Lung (tissue), 11 donors: ENCODE measurements at regions not wholly inside any gene's neighbourhood (a gene's known extent, or its start where the extent isn't known, plus 50 kb on each side); places are given as distances from the start of the nearest gene placed in this dataset.

ENCODE experiments used
- ATAC-seq: fragments of 200-7000 bp; cut with Tn5 transposase; one replicate; pipeline ENCODE4 v1.9.1; 2020; ENCODE audit warnings: moderate number of reproducible peaks; ENCODE audit not compliant: insufficient read depth, low FRiP score
- DNase-seq, 3 donors: peaks; one replicate each; pipeline ENCODE4 v3.0.0-alpha.2; 2013 to 2017
- H3K27ac ChIP-seq, 2 donors: one replicate each; pipeline ENCODE4 v1.5.1; 2013; ENCODE audit warnings: mild to moderate bottlenecking in 2 of 2, moderate library complexity in 2 of 2, control low read depth in 1 of 2, inconsistent platforms in 1 of 2, low read depth in 1 of 2, low read length in 1 of 2
- H3K27me3 ChIP-seq, 3 donors: one replicate each; pipeline ENCODE4 v1.5.1; 2013; ENCODE audit warnings: low read length in 2 of 3; ENCODE audit not compliant: control insufficient read depth in 3 of 3, insufficient read depth in 3 of 3
- H3K36me3 ChIP-seq, 4 donors: one replicate each; pipeline ENCODE4 v1.5.1; 2013; ENCODE audit warnings: low read length in 4 of 4, mild to moderate bottlenecking in 1 of 4, moderate library complexity in 1 of 4; ENCODE audit not compliant: control insufficient read depth in 4 of 4, insufficient read depth in 4 of 4
- H3K4me1 ChIP-seq, 5 donors: one replicate each; pipeline ENCODE4 v1.5.1; 2013; ENCODE audit warnings: low read length in 5 of 5, mild to moderate bottlenecking in 2 of 5, moderate library complexity in 1 of 5; ENCODE audit not compliant: control insufficient read depth in 5 of 5, insufficient read depth in 5 of 5
- H3K4me3 ChIP-seq: one replicate; pipeline ENCODE4 v1.5.1; 2013; ENCODE audit warnings: mild to moderate bottlenecking, control low read depth, moderate library complexity
- H3K9ac ChIP-seq, 2 donors: one replicate each; pipeline ENCODE4 v1.5.1; 2013; ENCODE audit warnings: low read length in 2 of 2, control low read depth in 1 of 2; ENCODE audit not compliant: insufficient read depth in 1 of 2
- H3K9me3 ChIP-seq, 4 donors: one replicate each; pipeline ENCODE4 v1.5.1; 2013; ENCODE audit warnings: low read length in 3 of 4, mild to moderate bottlenecking in 1 of 4, moderate library complexity in 1 of 4; ENCODE audit not compliant: control insufficient read depth in 4 of 4, insufficient read depth in 3 of 4
- CTCF ChIP-seq: IDR thresholded peaks from 2 replicates; pipeline ENCODE4 v1.5.1; 2012; ENCODE audit warnings: mild to moderate bottlenecking; ENCODE audit errors: control extremely low read depth, extremely low read depth
- WGBS, 2 donors: extraction: QIAGEN DNeasy Blood & Tissue Kit; methylation state at CpG; one replicate each; pipeline ENCODE4 v1.1.7; 2013; 5-methylcytosine and 5-hydroxymethylcytosine counted together
- donor health status: control.
- donor health status: control.
- donor health status: Bipolar disorder and iron deficiency.
- donor health status: healthy.
- donor health status: DM: yes; HTN: yes; CAD: no.

GRCh38 chr14:40847480-40847879, 759.2 kb upstream of the LRFN5 start:
- TF ChIP-seq CTCF = no peak

GRCh38 chr14:40842816-40843215, 763.9 kb upstream of the LRFN5 start:
- Histone ChIP-seq H3K4me1 (no peaks in the 10 kb centered on the region), H3K9ac (no peak overlapping the region), H3K9me3 (no peaks in the 10 kb centered on the region), H3K27ac (no peak overlapping the region), H3K36me3 (no peaks in the 10 kb centered on the region), H3K27me3 (no peaks in the 10 kb centered on the region), H3K4me3 (no peak overlapping the region)
- DNase-seq (no peak), ATAC-seq (no peak)
- no peak for TF ChIP-seq CTCF

More at GRCh38 chr14:40847480-40847879, 759.2 kb upstream of the LRFN5 start:
- H3K9ac ChIP-seq = no peak overlapping the region
- H3K27ac ChIP-seq = no peak overlapping the region
- no peak overlapping the region for H3K4me3 ChIP-seq
- no peaks in the 10 kb centered on the region for H3K27me3 ChIP-seq
- no peaks in the 10 kb centered on the region for H3K4me1 ChIP-seq
- H3K36me3 ChIP-seq = no peaks in the 10 kb centered on the region
- ATAC-seq (no peak), DNase-seq (no peak)
- H3K9me3 ChIP-seq = no peaks in the 10 kb centered on the region

- WGBS, 2 donors = 68 to 79% methylated on average over 1 of the region's 1 CpG
- Histone ChIP-seq H3K9ac (no peak overlapping the region), H3K4me1 (no peaks in the 10 kb centered on the region), H3K36me3 (no peaks in the 10 kb centered on the region), H3K27ac (no peak overlapping the region), H3K4me3 (no peak overlapping the region), H3K9me3 (no peaks in the 10 kb centered on the region), H3K27me3 (no peaks in the 10 kb centered on the region)
- ATAC-seq (no peak), DNase-seq (no peak)
- no peak for TF ChIP-seq CTCF
Observed at GRCh38 chr14:40841886-40842285, 764.8 kb upstream of the LRFN5 start.

- Histone ChIP-seq H3K4me1 (no peaks in the 10 kb centered on the region), H3K36me3 (no peaks in the 10 kb centered on the region), H3K27ac (no peak overlapping the region), H3K4me3 (no peak overlapping the region), H3K9me3 (no peaks in the 10 kb centered on the region), H3K27me3 (no peaks in the 10 kb centered on the region), H3K9ac (no peak overlapping the region)
- no peak for TF ChIP-seq CTCF
- ATAC-seq = no peak
- WGBS, 2 donors = 60 to 83% methylated on average over 2 of the region's 2 CpGs
- no peak for DNase-seq
Observed at GRCh38 chr14:40838601-40839000, 768.1 kb upstream of the LRFN5 start.
